ENCODE measurements at regions not wholly inside any gene's neighbourhood (a gene's known extent, or its start where the extent isn't known, plus 50 kb on each side); places are given as distances from the start of the nearest gene placed in this dataset.

GRCh38 chr20:20856306-20856705, 143.9 kb upstream of the RALGAPA2 start:
- CTCF ChIA-PET (ENCODE audit: low intra/inter-chr PET ratio): no interaction called here
- no TSS peak for BruUV-seq (replicated peaks)
- H2AFZ ChIP-seq (ENCODE audit: low read depth, low read length): no peak overlapping the region
- no peak overlapping the region for H3K4me3 ChIP-seq
- FAIRE-seq: no peak
- TF ChIP-seq ZNF655 (CRISPR knock-in tag; IDR thresholded peaks at IDR 0.05) (no peak), ZNF696 (CRISPR knock-in tag; conservative IDR thresholded peaks at IDR 0.05) (no peak), BRD4 (IDR thresholded peaks at IDR 0.05) (no peak), DLX4 (CRISPR knock-in tag; IDR thresholded peaks at IDR 0.05) (no peak), KDM4B (IDR thresholded peaks at IDR 0.05; ENCODE audit: borderline replicate concordance in 2 of 2, low read depth in 1 of 2) (no peak), NEUROD1 (IDR thresholded peaks at IDR 0.05; ENCODE audit: borderline replicate concordance, low read depth, low read length, partially characterized antibody) (no peak), RBM34 (IDR thresholded peaks at IDR 0.05; ENCODE audit: borderline replicate concordance, insufficient read depth, low read length) (no peak), ZNF354B (CRISPR knock-in tag; IDR thresholded peaks at IDR 0.05) (no peak), PRDM10 (IDR thresholded peaks at IDR 0.05; ENCODE audit: partially characterized antibody) (no peak), ZFX (CRISPR knock-in tag; IDR thresholded peaks at IDR 0.05) (no peak), ZNF263 (CRISPR knock-in tag; IDR thresholded peaks at IDR 0.05; ENCODE audit: borderline replicate concordance) (no peak)
- H3K4me2 ChIP-seq (ENCODE audit: insufficient read depth, low read length): no peak overlapping the region
- no peak for ATAC-seq
- H3K9me3 ChIP-seq (replicated peaks; ENCODE audit: control insufficient read depth, insufficient read depth, low read depth, low read length): no peaks in the 10 kb centered on the region
- H3K27ac ChIP-seq (ENCODE audit: extremely low read depth, low read depth, low read length): no peak overlapping the region
- no peaks in the 10 kb centered on the region for H3K9me1 ChIP-seq (ENCODE audit: control insufficient read depth, insufficient read depth, low read length)
- POLR2A ChIA-PET: no interaction called here
- DNase-seq (ENCODE audit: extremely low read depth in 1 of 4, low spot score in 3 of 4): no peak
- H4K20me1 ChIP-seq (replicated peaks; ENCODE audit: control insufficient read depth, insufficient read depth, low read length): no peaks in the 10 kb centered on the region
- intact Hi-C loops (cut with micrococcal nuclease) (no loop called here), in situ Hi-C loops (cut with MboI) (no loop called here)
- H3K79me2 ChIP-seq (ENCODE audit: control insufficient read depth, insufficient read depth, low read length): no peaks in the 10 kb centered on the region
- H3K9ac ChIP-seq (ENCODE audit: insufficient read depth in 1 of 2, low read depth in 2 of 2, low read length in 2 of 2): no peak overlapping the region
- H3K4me1 ChIP-seq (replicated peaks in 1 of 2; ENCODE audit: control insufficient read depth in 2 of 2, insufficient read depth in 2 of 2, low read length in 2 of 2): no peaks in the 10 kb centered on the region
- no peaks in the 10 kb centered on the region for H3K36me3 ChIP-seq (ENCODE audit: control insufficient read depth, insufficient read depth, low read length)
- WGBS (ENCODE audit: insufficient coverage, low coverage, missing lambda C conversion rate): 3% methylated on average over 5 of the region's 7 CpGs
- H3K27me3 ChIP-seq (ENCODE audit: control insufficient read depth in 2 of 2, insufficient read depth in 2 of 2, low read length in 2 of 2): peaks cover 0 to 3% of the 10 kb centered on the region in 2 experiments; a peak in 2 of 5 replicates

Measured in K562 (cell line).